ENCODE measurements at regions not wholly inside any gene's neighbourhood (a gene's known extent, or its start where the extent isn't known, plus 50 kb on each side); places are given as distances from the start of the nearest gene placed in this dataset.
"Not testable (repeated sequence)": the region's sequence is repeated elsewhere in the genome, so short reads cannot be mapped to it uniquely, and the experiment has no call there.

- H3K27ac ChIP-seq (ENCODE audit: low read depth in 2 of 2, low read length in 2 of 2): no peak overlapping the region
- no peaks in the 10 kb centered on the region for H3K9me3 ChIP-seq (ENCODE audit: control insufficient read depth in 2 of 2, low read length in 2 of 2)
- H3K9ac ChIP-seq (ENCODE audit: low read depth in 1 of 2, low read length in 2 of 2): no peak overlapping the region
These were observed 56.9 kb upstream of the GSC start for GRCh38 chr14:94826774-94827173.

GRCh38 chr14:94823556-94824341 is 53.8 kb upstream of the GSC start:
- no peaks in the 10 kb centered on the region for H3K36me3 ChIP-seq (ENCODE audit: control insufficient read depth in 2 of 2, insufficient read depth in 2 of 2, low read length in 2 of 2)
- H3K9me3 ChIP-seq (ENCODE audit: control insufficient read depth in 2 of 2, low read length in 2 of 2): no peaks in the 10 kb centered on the region
- no peaks in the 10 kb centered on the region for H3K27me3 ChIP-seq (ENCODE audit: control insufficient read depth in 2 of 2, insufficient read depth in 2 of 2, low read length in 2 of 2)
- no peak overlapping the region for H3K27ac ChIP-seq (ENCODE audit: low read depth in 2 of 2, low read length in 2 of 2)
- no peak overlapping the region for H3K9ac ChIP-seq (ENCODE audit: low read depth in 1 of 2, low read length in 2 of 2)
- H3K4me3 ChIP-seq (ENCODE audit: low read length in 2 of 2): no peak overlapping the region
- H3K4me1 ChIP-seq (ENCODE audit: control insufficient read depth in 2 of 2, insufficient read depth in 2 of 2, low read length in 2 of 2): no peaks in the 10 kb centered on the region

More at GRCh38 chr14:94826774-94827173, 56.9 kb upstream of the GSC start:
- H3K4me1 ChIP-seq (ENCODE audit: control insufficient read depth in 2 of 2, insufficient read depth in 2 of 2, low read length in 2 of 2): no peaks in the 10 kb centered on the region
- no peaks in the 10 kb centered on the region for H3K27me3 ChIP-seq (ENCODE audit: control insufficient read depth in 2 of 2, insufficient read depth in 2 of 2, low read length in 2 of 2)
- no peaks in the 10 kb centered on the region for H3K36me3 ChIP-seq (ENCODE audit: control insufficient read depth in 2 of 2, insufficient read depth in 2 of 2, low read length in 2 of 2)
- H3K4me3 ChIP-seq (ENCODE audit: low read length in 2 of 2): no peak overlapping the region

GRCh38 chr14:94821705-94822104 is 51.8 kb upstream of the GSC start:
- Histone ChIP-seq H3K4me1 (ENCODE audit: control insufficient read depth in 2 of 2, insufficient read depth in 2 of 2, low read length in 2 of 2) (no peaks in the 10 kb centered on the region), H3K27me3 (ENCODE audit: control insufficient read depth in 2 of 2, insufficient read depth in 2 of 2, low read length in 2 of 2) (no peaks in the 10 kb centered on the region), H3K36me3 (ENCODE audit: control insufficient read depth in 2 of 2, insufficient read depth in 2 of 2, low read length in 2 of 2) (no peaks in the 10 kb centered on the region), H3K9me3 (ENCODE audit: control insufficient read depth in 2 of 2, low read length in 2 of 2) (no peaks in the 10 kb centered on the region), H3K9ac (ENCODE audit: low read depth in 1 of 2, low read length in 2 of 2) (no peak overlapping the region), H3K4me3 (ENCODE audit: low read length in 2 of 2) (no peak overlapping the region), H3K27ac (ENCODE audit: low read depth in 2 of 2, low read length in 2 of 2) (no peak overlapping the region)

GRCh38 chr14:94820932-94821331 is 51.0 kb upstream of the GSC start:
- H3K9ac ChIP-seq (ENCODE audit: low read depth in 1 of 2, low read length in 2 of 2); H3K27me3 ChIP-seq (ENCODE audit: control insufficient read depth in 2 of 2, insufficient read depth in 2 of 2, low read length in 2 of 2); H3K4me3 ChIP-seq (ENCODE audit: low read length in 2 of 2); H3K36me3 ChIP-seq (ENCODE audit: control insufficient read depth in 2 of 2, insufficient read depth in 2 of 2, low read length in 2 of 2); H3K27ac ChIP-seq (ENCODE audit: low read depth in 2 of 2, low read length in 2 of 2); H3K4me1 ChIP-seq (ENCODE audit: control insufficient read depth in 2 of 2, insufficient read depth in 2 of 2, low read length in 2 of 2); H3K9me3 ChIP-seq (ENCODE audit: control insufficient read depth in 2 of 2, low read length in 2 of 2): not testable (repeated sequence)
